Right atrium auricular region (tissue), 2 donors: ENCODE measurements at regions not wholly inside any gene's neighbourhood (a gene's known extent, or its start where the extent isn't known, plus 50 kb on each side); places are given as distances from the start of the nearest gene placed in this dataset.

ENCODE experiments used
- DNase-seq: peaks from one replicate; pipeline ENCODE4 v3.0.0-alpha.2; 2019; ENCODE audit warnings: low spot score
- H3K27ac ChIP-seq, 2 donors: fragments of 200-600 bp; sonication (generic); 1 replicate in 1 of 2; 2 replicates in 1 of 2; pipeline ENCODE4 v1.5.1; 2016 to 2019
- H3K27me3 ChIP-seq, 2 donors: fragments of 200-600 bp; sonication (generic); one replicate each; pipeline versions ENCODE4 v1.5.1 to v1.6.0; 2017 to 2019
- H3K36me3 ChIP-seq: fragments of 200-600 bp; sonication (generic); one replicate; pipeline ENCODE4 v1.5.1; 2016
- H3K4me1 ChIP-seq, 2 donors: fragments of 200-600 bp; sonication (generic); one replicate each; pipeline versions ENCODE4 v1.5.1 to v1.6.0; 2017 to 2019
- H3K4me3 ChIP-seq, 2 donors: fragments of 200-600 bp; sonication (generic); 1 replicate in 1 of 2; 2 replicates in 1 of 2; pipeline ENCODE4 v1.5.1; 2017 to 2019; ENCODE audit warnings: mild to moderate bottlenecking in 1 of 2, moderate library complexity in 1 of 2
- H3K9me3 ChIP-seq, 2 donors: fragments of 200-600 bp; sonication (generic); one replicate each; pipeline ENCODE4 v1.5.1; 2019
- TF ChIP-seq, protein P1 (sequence below), 2 donors: fragments of 200-600 bp; sonication (generic); IDR thresholded peaks; one replicate each; pipeline ENCODE4 v1.5.1; 2019; ENCODE audit warnings: antibody characterized with exemption in 2 of 2

GRCh38 chr2:5589183-5589582 is 103.0 kb upstream of the SOX11 start:
- TF ChIP-seq, protein P1, sequence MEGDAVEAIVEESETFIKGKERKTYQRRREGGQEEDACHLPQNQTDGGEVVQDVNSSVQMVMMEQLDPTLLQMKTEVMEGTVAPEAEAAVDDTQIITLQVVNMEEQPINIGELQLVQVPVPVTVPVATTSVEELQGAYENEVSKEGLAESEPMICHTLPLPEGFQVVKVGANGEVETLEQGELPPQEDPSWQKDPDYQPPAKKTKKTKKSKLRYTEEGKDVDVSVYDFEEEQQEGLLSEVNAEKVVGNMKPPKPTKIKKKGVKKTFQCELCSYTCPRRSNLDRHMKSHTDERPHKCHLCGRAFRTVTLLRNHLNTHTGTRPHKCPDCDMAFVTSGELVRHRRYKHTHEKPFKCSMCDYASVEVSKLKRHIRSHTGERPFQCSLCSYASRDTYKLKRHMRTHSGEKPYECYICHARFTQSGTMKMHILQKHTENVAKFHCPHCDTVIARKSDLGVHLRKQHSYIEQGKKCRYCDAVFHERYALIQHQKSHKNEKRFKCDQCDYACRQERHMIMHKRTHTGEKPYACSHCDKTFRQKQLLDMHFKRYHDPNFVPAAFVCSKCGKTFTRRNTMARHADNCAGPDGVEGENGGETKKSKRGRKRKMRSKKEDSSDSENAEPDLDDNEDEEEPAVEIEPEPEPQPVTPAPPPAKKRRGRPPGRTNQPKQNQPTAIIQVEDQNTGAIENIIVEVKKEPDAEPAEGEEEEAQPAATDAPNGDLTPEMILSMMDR (IDR thresholded peaks at IDR 0.05) = no peak
- DNase-seq = no peak
- H3K4me1 ChIP-seq = no peaks in the 10 kb centered on the region
- no peaks in the 10 kb centered on the region for H3K9me3 ChIP-seq
- no peaks in the 10 kb centered on the region for H3K36me3 ChIP-seq
- no peak overlapping the region for H3K4me3 ChIP-seq
- no peak overlapping the region for H3K27ac ChIP-seq
- H3K27me3 ChIP-seq = no peaks in the 10 kb centered on the region

DNA sequence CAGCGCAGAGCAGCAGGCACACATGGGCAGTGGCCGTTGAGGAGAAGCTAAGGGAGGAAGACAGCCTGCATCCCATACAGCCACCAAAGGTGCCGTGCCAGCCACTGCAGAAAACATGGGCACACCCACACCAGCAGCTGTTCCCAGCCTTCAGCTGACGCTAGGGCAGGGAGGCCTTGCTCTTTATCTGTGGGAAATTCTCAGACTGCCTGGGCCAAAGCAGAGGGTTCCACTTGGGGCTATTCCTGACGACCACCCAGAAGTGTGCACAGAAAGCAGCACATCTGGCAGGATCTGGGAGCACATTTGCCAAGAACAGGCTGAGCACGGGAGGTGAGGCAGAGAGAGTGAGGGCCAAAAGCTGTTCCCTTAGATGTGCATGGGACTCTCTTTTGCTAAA is 101.3 kb upstream of the SOX11 start:
- H3K9me3 ChIP-seq = no peaks in the 10 kb centered on the region
- H3K4me1 ChIP-seq = no peaks in the 10 kb centered on the region
- H3K4me3 ChIP-seq = no peak overlapping the region
- H3K36me3 ChIP-seq = no peaks in the 10 kb centered on the region
- no peaks in the 10 kb centered on the region for H3K27me3 ChIP-seq
- no peak overlapping the region for H3K27ac ChIP-seq
- TF ChIP-seq, protein P1 (IDR thresholded peaks at IDR 0.05) = no peak
- DNase-seq = no peak

- H3K4me3 ChIP-seq = no peak overlapping the region
- H3K4me1 ChIP-seq = no peaks in the 10 kb centered on the region
- no peaks in the 10 kb centered on the region for H3K36me3 ChIP-seq
- DNase-seq = no peak
- TF ChIP-seq, protein P1 (IDR thresholded peaks at IDR 0.05) = no peak
- no peaks in the 10 kb centered on the region for H3K9me3 ChIP-seq
- H3K27ac ChIP-seq = no peak overlapping the region
- no peaks in the 10 kb centered on the region for H3K27me3 ChIP-seq
These were observed 99.3 kb upstream of the SOX11 start for GRCh38 chr2:5592916-5593315.

DNA sequence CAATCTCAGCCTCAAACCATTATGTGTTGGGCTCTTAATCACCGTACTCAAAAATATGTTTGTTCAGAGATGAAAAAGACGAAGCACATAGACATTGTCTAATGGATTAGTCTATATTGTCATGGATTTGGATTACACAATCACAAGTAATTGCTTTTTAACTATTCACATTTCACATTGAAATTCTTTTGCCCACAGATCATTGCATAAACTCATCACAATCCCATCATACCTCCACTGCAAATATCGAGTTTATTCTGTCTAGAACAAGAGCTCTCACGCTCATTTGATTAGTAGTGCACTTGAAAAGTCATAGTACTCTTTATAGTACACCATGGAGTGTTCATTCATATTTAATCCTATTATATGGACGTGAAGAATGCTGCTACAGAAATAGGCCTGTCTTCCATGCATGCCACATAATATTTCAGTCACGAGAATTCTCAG is 97.9 kb upstream of the SOX11 start:
- no peak overlapping the region for H3K27ac ChIP-seq

GRCh38 chr2:5596868-5597267 is 95.3 kb upstream of the SOX11 start:
- H3K4me3 ChIP-seq = no peak overlapping the region
- no peak for DNase-seq
- H3K27me3 ChIP-seq = no peaks in the 10 kb centered on the region
- TF ChIP-seq, protein P1 (IDR thresholded peaks at IDR 0.05) = no peak
- no peak overlapping the region for H3K27ac ChIP-seq
- H3K36me3 ChIP-seq = no peaks in the 10 kb centered on the region
- H3K9me3 ChIP-seq = no peaks in the 10 kb centered on the region
- H3K4me1 ChIP-seq = no peaks in the 10 kb centered on the region

More for the DNA sequence above, 97.9 kb upstream of the SOX11 start:
- Histone ChIP-seq H3K27me3 (no peaks in the 10 kb centered on the region), H3K4me1 (no peaks in the 10 kb centered on the region), H3K9me3 (no peaks in the 10 kb centered on the region), H3K4me3 (no peak overlapping the region), H3K36me3 (no peaks in the 10 kb centered on the region)
- TF ChIP-seq, protein P1 (IDR thresholded peaks at IDR 0.05) = no peak
- no peak for DNase-seq

- no peak for DNase-seq
- Histone ChIP-seq H3K4me1 (no peaks in the 10 kb centered on the region), H3K36me3 (no peaks in the 10 kb centered on the region), H3K27me3 (no peaks in the 10 kb centered on the region), H3K4me3 (no peak overlapping the region), H3K9me3 (no peaks in the 10 kb centered on the region), H3K27ac (no peak overlapping the region)
- TF ChIP-seq, protein P1 (IDR thresholded peaks at IDR 0.05) = no peak
These were observed 94.0 kb upstream of the SOX11 start for GRCh38 chr2:5598156-5598555.
